WTC11 (cell line): ENCODE measurements at regions not wholly inside any gene's neighbourhood (a gene's known extent, or its start where the extent isn't known, plus 50 kb on each side); places are given as distances from the start of the nearest gene placed in this dataset.

Experiments
- CTCF ChIP-seq: fragments of 200-600 bp; IDR thresholded peaks from 2 replicates; pipeline ENCODE4 v1.8.0; 2022; ENCODE audit warnings: antibody characterized with exemption
- E2F1 ChIP-seq: sonication (generic); formaldehyde crosslinking; IDR thresholded peaks from 2 replicates; pipeline ENCODE4 v1.8.0; 2022; ENCODE audit warnings: mild to moderate bottlenecking, missing genetic modification reagents
- ETV6 ChIP-seq: sonication (generic); formaldehyde crosslinking; IDR thresholded peaks from 2 replicates; pipeline ENCODE4 v1.8.1; 2022; ENCODE audit warnings: mild to moderate bottlenecking, missing genetic modification reagents

- TF ChIP-seq ETV6 (CRISPR knock-in tag) (no peak), CTCF (no peak), E2F1 (CRISPR knock-in tag) (no peak)
Observed at GRCh38 chr20:17140894-17141293, 85.9 kb upstream of the PCSK2 start.
